ENCODE measurements at regions not wholly inside any gene's neighbourhood (a gene's known extent, or its start where the extent isn't known, plus 50 kb on each side); places are given as distances from the start of the nearest gene placed in this dataset.
"Not testable (repeated sequence)": the region's sequence is repeated elsewhere in the genome, so short reads cannot be mapped to it uniquely, and the experiment has no call there.

DNA sequence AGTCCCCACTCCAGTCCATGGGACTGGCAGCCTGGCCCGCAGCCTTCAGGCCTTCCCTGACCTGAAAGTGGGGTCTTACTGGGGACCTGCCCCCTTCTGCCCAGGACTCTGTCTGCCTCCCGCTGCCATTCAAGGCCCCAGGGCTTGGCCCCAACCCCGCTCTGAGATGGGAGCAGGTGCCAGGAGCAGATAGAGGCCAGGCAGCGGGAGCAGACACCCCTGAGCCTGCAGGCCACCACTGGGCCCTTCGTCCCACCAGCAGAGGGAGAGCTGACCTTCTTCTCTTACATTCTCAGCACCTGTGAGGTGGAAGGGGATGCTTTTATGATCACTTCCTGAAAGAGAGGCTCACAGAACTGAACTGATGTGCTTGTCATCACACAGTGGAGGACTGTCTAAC is 62.2 kb upstream of the TINAGL1 start:
- DNase-seq (ENCODE audit: extremely low read depth, low read depth) = no peak
- TF ChIP-seq, protein P1, sequence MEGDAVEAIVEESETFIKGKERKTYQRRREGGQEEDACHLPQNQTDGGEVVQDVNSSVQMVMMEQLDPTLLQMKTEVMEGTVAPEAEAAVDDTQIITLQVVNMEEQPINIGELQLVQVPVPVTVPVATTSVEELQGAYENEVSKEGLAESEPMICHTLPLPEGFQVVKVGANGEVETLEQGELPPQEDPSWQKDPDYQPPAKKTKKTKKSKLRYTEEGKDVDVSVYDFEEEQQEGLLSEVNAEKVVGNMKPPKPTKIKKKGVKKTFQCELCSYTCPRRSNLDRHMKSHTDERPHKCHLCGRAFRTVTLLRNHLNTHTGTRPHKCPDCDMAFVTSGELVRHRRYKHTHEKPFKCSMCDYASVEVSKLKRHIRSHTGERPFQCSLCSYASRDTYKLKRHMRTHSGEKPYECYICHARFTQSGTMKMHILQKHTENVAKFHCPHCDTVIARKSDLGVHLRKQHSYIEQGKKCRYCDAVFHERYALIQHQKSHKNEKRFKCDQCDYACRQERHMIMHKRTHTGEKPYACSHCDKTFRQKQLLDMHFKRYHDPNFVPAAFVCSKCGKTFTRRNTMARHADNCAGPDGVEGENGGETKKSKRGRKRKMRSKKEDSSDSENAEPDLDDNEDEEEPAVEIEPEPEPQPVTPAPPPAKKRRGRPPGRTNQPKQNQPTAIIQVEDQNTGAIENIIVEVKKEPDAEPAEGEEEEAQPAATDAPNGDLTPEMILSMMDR (IDR thresholded peaks at IDR 0.05; ENCODE audit: low read depth, low read length) = no peak

DNA sequence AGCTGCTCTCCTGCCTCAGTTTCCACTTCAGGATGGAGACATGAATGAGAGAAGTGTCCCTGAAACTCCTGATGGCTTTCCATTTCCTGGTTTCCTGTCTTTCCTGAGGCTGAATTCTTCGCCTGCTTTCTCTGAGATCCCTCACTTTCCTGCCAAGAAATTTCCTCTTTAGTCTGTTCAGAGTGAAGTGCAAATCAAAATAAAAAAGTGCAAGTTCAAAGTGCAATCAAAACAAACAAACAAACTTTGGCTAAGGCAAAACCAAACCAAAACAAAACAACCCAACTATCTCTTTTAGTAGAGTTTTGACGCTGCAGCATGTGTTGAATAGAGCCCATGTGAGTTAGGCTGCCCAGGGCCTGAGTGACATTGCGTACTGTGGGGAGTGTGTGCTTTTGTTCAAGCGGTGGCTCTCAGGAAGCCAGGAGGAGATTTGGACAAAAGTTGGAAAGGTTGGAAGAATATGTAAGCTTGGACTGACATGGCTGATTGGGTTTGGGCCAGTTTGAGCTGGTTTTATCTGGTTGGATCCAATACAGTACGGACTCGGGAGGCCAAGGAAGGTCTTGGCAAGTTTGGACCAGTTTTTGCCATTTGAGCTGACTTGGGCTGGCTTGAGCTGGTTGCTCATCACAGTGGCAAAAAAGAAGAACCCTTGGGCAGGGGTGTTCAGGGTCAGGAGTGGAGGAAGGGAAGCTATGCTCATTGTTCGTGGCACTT is 61.1 kb upstream of the TINAGL1 start:
- DNase-seq (ENCODE audit: extremely low read depth, low read depth) = no peak
- TF ChIP-seq, protein P1 (IDR thresholded peaks at IDR 0.05; ENCODE audit: low read depth, low read length) = no peak

DNA sequence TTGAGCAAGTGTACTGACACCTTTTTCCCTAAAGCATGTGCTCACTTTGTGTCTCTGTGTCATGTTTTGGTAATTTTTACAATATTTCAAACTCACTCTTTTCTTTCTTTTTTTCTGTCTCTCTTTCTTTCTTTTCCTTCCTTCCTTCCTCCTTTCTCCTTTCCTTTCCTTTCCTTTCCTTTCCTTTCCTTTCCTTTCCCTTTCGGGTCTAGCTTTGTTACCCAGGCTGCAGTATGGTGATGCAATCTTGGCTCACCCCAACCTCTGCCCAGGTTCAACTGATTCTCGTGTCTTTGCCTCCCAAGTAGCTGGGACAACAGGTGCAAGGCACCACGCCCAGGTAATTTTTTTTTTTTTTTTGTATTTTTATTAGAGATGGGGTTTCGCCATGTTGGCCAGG is 60.4 kb upstream of the TINAGL1 start:
- TF ChIP-seq, protein P1 (IDR thresholded peaks at IDR 0.05; ENCODE audit: low read depth, low read length) = no peak
- no peak for DNase-seq (ENCODE audit: extremely low read depth, low read depth)

DNA sequence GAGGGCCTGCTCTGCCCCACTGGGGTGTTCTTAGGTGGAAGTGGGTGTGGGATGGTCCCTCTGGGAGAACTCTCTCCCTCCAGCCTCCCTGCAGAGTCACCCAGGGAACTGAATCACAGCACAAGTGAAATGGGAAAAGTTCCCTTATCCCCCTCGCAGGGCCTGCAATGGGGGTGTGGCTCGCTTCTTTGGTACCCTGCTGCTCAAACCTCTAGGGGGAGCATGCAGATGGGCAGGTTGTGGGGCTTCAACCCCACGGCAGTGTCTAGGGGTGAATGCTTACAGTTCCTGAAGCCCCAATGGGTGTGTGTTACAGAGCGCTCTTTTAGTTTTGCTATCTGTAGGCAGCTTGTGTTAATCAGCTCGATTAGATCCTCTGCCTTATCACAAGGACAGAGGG is 59.0 kb upstream of the TINAGL1 start:
- DNase-seq (ENCODE audit: extremely low read depth, low read depth) = no peak
- TF ChIP-seq, protein P1 (IDR thresholded peaks at IDR 0.05; ENCODE audit: low read depth, low read length) = no peak

DNA sequence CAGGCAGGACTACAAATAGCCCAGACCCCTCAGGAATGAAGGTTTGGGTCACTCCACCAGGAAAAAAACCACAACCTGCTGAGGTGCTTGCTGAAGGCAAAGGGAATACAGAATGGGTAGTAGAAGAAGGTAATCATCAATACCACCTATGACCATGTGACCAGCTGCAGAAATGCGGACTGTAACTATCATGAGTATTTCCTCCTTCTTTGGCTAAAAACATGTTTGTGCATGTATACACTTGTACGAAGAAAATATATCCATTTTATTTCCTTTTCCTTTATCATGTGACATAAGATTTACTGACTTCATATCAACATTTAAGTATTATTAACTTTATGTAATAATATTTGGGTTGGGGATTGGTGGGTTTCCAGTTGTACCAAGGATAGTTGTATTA is 58.3 kb upstream of the TINAGL1 start:
- not testable (repeated sequence) for DNase-seq (ENCODE audit: extremely low read depth, low read depth)

DNA sequence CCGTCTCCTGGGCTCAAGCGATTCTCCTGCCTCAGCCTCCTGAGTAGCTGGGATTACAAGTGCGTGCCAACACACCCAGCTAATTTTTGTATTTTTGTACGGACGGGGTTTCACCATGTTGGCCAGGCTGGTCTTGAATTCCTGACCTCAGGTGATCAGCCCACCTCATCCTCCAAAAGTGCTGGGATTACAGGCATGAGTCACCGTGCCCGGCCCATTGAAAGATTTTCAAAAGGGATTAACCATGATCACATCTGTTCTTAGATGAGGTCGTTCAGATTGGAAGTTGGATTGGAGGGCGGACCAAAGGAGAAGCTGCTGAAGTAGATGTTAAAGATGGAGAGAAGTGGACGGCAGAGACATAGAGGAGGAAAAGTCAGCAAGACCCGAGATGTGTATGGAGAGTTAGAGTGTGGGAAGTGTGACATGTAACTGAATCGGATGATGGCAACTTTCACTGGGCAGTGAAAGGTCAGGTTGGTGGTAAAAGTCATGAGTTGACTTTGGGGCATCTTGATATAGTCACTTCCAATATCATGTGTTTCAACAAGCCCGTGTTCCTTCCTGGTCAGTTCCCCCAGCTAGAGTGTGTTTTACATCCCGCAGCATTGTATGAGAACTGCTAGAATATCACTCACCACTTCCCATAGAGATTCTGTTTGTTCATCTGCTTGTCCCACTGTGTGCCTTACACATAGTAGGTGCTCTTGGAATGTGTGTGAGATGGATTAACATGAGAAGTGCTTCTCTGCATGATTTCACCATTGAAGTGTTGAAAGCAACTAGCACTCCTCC is 54.4 kb upstream of the TINAGL1 start:
- DNase-seq (ENCODE audit: extremely low read depth, low read depth) = no peak
- TF ChIP-seq, protein P1 (IDR thresholded peaks at IDR 0.05; ENCODE audit: low read depth, low read length) = no peak

DNA sequence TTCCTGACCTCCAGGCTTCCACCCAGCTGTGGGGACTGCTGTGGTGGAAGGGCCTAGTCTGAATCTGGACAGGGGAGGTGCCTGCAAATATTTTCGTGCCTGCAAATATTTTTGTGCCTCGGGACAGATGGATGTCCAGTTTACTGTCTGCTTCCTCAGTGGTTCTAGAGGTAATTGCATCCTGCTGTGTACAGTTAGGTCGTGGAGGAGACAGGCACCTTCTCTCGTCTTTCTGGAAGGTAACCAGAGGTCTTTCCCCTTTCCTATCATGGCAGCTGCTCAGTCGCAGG is 53.8 kb upstream of the TINAGL1 start:
- TF ChIP-seq, protein P1 (IDR thresholded peaks at IDR 0.05; ENCODE audit: low read depth, low read length) = no peak
- DNase-seq (ENCODE audit: extremely low read depth, low read depth) = no peak
